ENCODE measurements at regions not wholly inside any gene's neighbourhood (a gene's known extent, or its start where the extent isn't known, plus 50 kb on each side); places are given as distances from the start of the nearest gene placed in this dataset.

DNA sequence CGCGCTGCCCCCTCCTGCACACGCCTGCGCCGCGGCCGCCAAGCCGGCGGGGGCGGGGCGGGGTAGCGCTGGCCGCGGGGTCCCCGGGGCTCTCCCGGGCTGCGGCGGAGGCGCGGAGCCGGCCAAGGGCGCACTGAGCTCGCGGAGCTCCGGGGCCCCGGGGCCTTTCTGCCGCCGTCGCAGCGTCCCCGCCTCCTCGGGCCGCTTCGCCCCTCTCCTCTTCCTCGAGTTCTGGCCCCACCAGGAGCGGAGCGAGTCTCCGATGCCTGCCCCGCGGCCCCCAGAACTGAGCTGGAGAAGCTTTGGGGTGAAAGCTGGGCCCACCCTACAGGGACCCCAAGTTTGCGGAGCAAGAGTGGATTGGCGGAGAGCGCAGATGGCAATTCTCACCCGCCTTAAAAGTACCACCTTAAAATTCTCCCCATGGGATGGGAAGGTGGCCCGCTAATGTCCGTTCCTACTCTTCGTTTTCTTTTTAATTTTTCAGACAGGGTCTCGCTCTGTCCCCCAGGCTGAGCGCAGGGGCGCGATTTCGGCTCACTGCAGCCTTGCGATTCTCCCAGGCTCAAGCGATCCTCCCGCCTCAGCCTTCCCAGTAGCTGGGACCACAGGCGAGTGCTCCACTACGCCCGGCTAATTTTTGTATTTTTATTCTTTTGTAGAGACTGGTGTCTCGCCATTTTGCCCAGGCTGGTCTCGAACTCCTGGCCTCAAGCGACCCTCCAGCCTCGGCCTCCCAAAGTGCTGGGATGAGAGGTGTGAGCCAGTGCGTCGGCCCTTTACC lies 129.6 kb downstream of the NDUFA12 start:
- TF ChIP-seq, protein P1, sequence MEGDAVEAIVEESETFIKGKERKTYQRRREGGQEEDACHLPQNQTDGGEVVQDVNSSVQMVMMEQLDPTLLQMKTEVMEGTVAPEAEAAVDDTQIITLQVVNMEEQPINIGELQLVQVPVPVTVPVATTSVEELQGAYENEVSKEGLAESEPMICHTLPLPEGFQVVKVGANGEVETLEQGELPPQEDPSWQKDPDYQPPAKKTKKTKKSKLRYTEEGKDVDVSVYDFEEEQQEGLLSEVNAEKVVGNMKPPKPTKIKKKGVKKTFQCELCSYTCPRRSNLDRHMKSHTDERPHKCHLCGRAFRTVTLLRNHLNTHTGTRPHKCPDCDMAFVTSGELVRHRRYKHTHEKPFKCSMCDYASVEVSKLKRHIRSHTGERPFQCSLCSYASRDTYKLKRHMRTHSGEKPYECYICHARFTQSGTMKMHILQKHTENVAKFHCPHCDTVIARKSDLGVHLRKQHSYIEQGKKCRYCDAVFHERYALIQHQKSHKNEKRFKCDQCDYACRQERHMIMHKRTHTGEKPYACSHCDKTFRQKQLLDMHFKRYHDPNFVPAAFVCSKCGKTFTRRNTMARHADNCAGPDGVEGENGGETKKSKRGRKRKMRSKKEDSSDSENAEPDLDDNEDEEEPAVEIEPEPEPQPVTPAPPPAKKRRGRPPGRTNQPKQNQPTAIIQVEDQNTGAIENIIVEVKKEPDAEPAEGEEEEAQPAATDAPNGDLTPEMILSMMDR (IDR thresholded peaks at IDR 0.05): peak in 1 of 6 experiments; percentile 19
- peak in 1 of 2 donors; percentile 25 for TF ChIP-seq POLR2A (IDR thresholded peaks at IDR 0.05)
